ENCODE measurements at regions not wholly inside any gene's neighbourhood (a gene's known extent, or its start where the extent isn't known, plus 50 kb on each side); places are given as distances from the start of the nearest gene placed in this dataset.

- no peak for DNase-seq (ENCODE audit: low read depth)
- no peak overlapping the region for H3K4me3 ChIP-seq (ENCODE audit: low read depth, low read length)
Observed at GRCh38 chr5:107230367-107230766, 440.4 kb downstream of the EFNA5 start.

GRCh38 chr5:107228226-107228625 is 442.5 kb downstream of the EFNA5 start:
- H3K4me3 ChIP-seq (ENCODE audit: low read depth, low read length): no peak overlapping the region
- no peak for DNase-seq (ENCODE audit: low read depth)

- no peak overlapping the region for H3K4me3 ChIP-seq (ENCODE audit: low read depth, low read length)
- no peak for DNase-seq (ENCODE audit: low read depth)
Observed at GRCh38 chr5:107224272-107224671, 446.5 kb downstream of the EFNA5 start.

GRCh38 chr5:107223066-107223465 is 447.7 kb downstream of the EFNA5 start:
- H3K4me3 ChIP-seq (ENCODE audit: low read depth, low read length): no peak overlapping the region
- no peak for DNase-seq (ENCODE audit: low read depth)

- no peak for DNase-seq (ENCODE audit: low read depth)
- H3K4me3 ChIP-seq (ENCODE audit: low read depth, low read length): no peak overlapping the region
Observed at GRCh38 chr5:107219993-107220392, 450.7 kb downstream of the EFNA5 start.

- no peak overlapping the region for H3K4me3 ChIP-seq (ENCODE audit: low read depth, low read length)
- peak; percentile 69 for DNase-seq (ENCODE audit: low read depth)
Observed at GRCh38 chr5:107218457-107219193, 452.1 kb downstream of the EFNA5 start.

GRCh38 chr5:107217721-107218130 is 453.0 kb downstream of the EFNA5 start:
- DNase-seq (ENCODE audit: low read depth): no peak
- no peak overlapping the region for H3K4me3 ChIP-seq (ENCODE audit: low read depth, low read length)

GRCh38 chr5:107216587-107216986 is 454.1 kb downstream of the EFNA5 start:
- no peak for DNase-seq (ENCODE audit: low read depth)
- H3K4me3 ChIP-seq (ENCODE audit: low read depth, low read length): no peak overlapping the region

GRCh38 chr5:107215611-107216010 is 455.1 kb downstream of the EFNA5 start:
- no peak overlapping the region for H3K4me3 ChIP-seq (ENCODE audit: low read depth, low read length)
- DNase-seq (ENCODE audit: low read depth): no peak

GRCh38 chr5:107213025-107213424 is 457.7 kb downstream of the EFNA5 start:
- no peak for DNase-seq (ENCODE audit: low read depth)
- H3K4me3 ChIP-seq (ENCODE audit: low read depth, low read length): no peak overlapping the region

GRCh38 chr5:107211630-107212029 is 459.1 kb downstream of the EFNA5 start:
- DNase-seq (ENCODE audit: low read depth): no peak
- H3K4me3 ChIP-seq (ENCODE audit: low read depth, low read length): no peak overlapping the region

- DNase-seq (ENCODE audit: low read depth): no peak
- no peak overlapping the region for H3K4me3 ChIP-seq (ENCODE audit: low read depth, low read length)
Observed at GRCh38 chr5:107208867-107209266, 461.9 kb downstream of the EFNA5 start.

- no peak overlapping the region for H3K4me3 ChIP-seq (ENCODE audit: low read depth, low read length)
- no peak for DNase-seq (ENCODE audit: low read depth)
Observed at GRCh38 chr5:107204413-107204812, 466.3 kb downstream of the EFNA5 start.

- H3K4me3 ChIP-seq (ENCODE audit: low read depth, low read length): no peak overlapping the region
- no peak for DNase-seq (ENCODE audit: low read depth)
Observed at GRCh38 chr5:107203243-107203642, 467.5 kb downstream of the EFNA5 start.

- no peak overlapping the region for H3K4me3 ChIP-seq (ENCODE audit: low read depth, low read length)
- no peak for DNase-seq (ENCODE audit: low read depth)
Observed at GRCh38 chr5:107199756-107200155, 471.0 kb downstream of the EFNA5 start.

- H3K4me3 ChIP-seq (ENCODE audit: low read depth, low read length): no peak overlapping the region
- no peak for DNase-seq (ENCODE audit: low read depth)
Observed at GRCh38 chr5:107196500-107197059, 474.2 kb downstream of the EFNA5 start.

- no peak for DNase-seq (ENCODE audit: low read depth)
- H3K4me3 ChIP-seq (ENCODE audit: low read depth, low read length): no peak overlapping the region
Observed at GRCh38 chr5:107195890-107196395, 474.8 kb downstream of the EFNA5 start.

GRCh38 chr5:107184871-107185270 is 485.9 kb downstream of the EFNA5 start:
- DNase-seq (ENCODE audit: low read depth): no peak
- no peak overlapping the region for H3K4me3 ChIP-seq (ENCODE audit: low read depth, low read length)

GRCh38 chr5:107184066-107184465 is 486.7 kb downstream of the EFNA5 start:
- H3K4me3 ChIP-seq (ENCODE audit: low read depth, low read length): no peak overlapping the region
- DNase-seq (ENCODE audit: low read depth): no peak

- H3K4me3 ChIP-seq (ENCODE audit: low read depth, low read length): no peak overlapping the region
- DNase-seq (ENCODE audit: low read depth): no peak
Observed at GRCh38 chr5:107170620-107171019, 500.1 kb downstream of the EFNA5 start.

GRCh38 chr5:107169867-107170266 is 500.9 kb downstream of the EFNA5 start:
- DNase-seq (ENCODE audit: low read depth): no peak

More at GRCh38 chr5:107169867-107170266, 500.9 kb downstream of the EFNA5 start:
- H3K4me3 ChIP-seq (ENCODE audit: low read depth, low read length): no peak overlapping the region
